ENCODE measurements at regions not wholly inside any gene's neighbourhood (a gene's known extent, or its start where the extent isn't known, plus 50 kb on each side); places are given as distances from the start of the nearest gene placed in this dataset.
"Not testable (repeated sequence)": the region's sequence is repeated elsewhere in the genome, so short reads cannot be mapped to it uniquely, and the experiment has no call there.

DNA sequence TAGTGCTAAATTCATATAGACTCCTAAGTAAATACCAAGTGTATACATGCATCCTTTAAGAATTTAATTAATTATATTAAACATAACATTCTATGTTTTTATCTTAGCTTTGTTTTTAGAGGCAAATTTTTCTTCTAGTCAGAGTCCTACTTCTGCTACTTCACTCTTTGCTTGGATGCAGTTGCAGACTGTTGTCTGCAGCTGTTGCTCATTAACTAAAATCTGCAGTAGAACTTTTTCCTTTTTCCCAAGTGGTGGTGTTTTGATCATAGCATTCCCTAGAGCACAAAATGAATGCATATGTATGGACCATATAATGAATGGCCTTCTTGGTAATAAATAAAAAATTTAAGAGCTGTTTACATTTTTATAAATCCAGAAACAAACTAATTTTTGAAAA, 198.3 kb downstream of the CASP12 start:
- no peak for DNase-seq

GRCh38 chr11:104695065-104695463, 203.2 kb downstream of the CASP12 start:
- no peak for DNase-seq

GRCh38 chr11:104694259-104695064, 203.8 kb downstream of the CASP12 start:
- DNase-seq = no peak

DNA sequence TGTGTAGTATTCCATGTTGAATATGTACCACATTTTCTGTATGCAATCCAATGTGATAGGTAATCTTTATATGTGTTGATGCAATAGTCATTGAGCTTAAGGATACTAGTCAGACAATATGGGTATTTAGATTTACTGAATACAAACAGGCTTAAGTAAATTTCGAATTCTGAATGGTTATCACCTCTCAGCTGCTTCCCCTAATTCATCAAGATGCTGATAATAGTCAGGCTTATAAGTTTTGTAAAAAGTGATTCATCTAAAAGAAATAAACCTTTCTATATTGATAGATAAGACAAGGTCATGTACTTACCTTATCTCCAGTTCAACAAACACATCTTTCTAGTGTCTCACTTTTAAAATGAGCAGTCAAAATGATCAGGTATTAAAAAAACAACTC, 205.5 kb downstream of the CASP12 start:
- no peak for DNase-seq

- no peak for DNase-seq
Measured at GRCh38 chr11:104691129-104691528, 207.1 kb downstream of the CASP12 start.

- no peak for DNase-seq
Measured at GRCh38 chr11:104690241-104690640, 208.0 kb downstream of the CASP12 start.

GRCh38 chr11:104688731-104689130, 209.5 kb downstream of the CASP12 start:
- no peak for DNase-seq

DNA sequence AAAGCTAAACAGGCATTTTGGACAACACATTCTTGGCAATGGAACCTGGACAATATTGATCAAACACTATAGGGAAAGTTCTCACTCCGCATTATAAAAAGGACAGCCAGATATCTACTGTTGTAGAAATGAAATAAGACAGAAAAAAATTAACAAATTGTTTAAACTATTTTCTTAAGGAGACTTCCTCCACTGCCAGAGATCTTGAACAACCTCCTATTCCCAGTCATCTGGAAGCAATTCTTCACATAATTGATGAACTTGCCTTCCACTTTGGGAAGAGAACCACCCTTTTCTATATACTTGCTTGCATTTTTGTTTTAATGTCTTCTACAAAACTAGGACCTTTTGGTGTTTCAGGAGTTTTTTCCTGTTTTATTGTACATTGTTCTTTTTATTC, 216.1 kb downstream of the CASP12 start:
- no peak for DNase-seq

- DNase-seq = no peak
Measured at GRCh38 chr11:104679258-104679657, 219.0 kb downstream of the CASP12 start.

- no peak for DNase-seq
Measured at GRCh38 chr11:104678408-104678807, 219.9 kb downstream of the CASP12 start.

GRCh38 chr11:104677069-104677468, 221.2 kb downstream of the CASP12 start:
- DNase-seq = not testable (repeated sequence)

GRCh38 chr11:104672897-104673296, 225.4 kb downstream of the CASP12 start:
- no peak for DNase-seq

- DNase-seq = no peak
Measured at GRCh38 chr11:104668797-104669463, 229.3 kb downstream of the CASP12 start.

DNA sequence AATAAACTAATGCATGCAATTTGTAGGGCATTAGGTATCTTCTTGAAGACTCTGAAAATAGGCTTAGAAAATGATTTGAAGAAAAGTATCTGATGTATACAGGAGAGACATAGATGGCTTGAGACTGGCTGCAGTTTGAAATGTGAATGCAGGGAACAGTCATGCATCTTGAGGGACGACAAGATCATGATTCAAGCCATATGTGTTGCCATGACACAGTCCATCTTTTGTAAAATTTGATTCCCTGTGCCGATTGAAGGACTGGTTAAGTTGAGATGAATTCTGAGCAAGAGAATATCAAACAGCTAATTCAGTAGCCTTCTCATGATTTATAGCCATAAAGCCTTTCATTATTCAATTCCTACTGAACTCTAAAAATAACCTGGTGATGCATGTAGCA, 231.6 kb downstream of the CASP12 start:
- DNase-seq = no peak

DNA sequence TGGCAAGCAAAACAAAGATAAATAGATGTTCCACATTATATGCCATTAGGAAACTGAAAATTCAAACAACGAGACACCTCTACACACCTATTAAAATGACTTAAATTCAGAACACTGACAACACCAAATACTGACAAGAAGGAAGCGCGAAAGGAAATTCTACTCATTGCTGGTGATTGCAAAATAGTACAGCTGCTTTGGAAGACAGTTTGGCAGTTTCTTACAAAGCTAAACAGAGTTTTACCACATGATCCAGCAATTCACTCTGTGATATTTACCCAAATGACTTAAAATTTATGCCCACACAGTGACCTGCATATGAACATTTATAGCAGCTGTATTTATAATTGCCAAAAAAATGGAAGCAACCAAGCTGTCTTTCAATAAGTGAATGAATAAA, 232.6 kb downstream of the CASP12 start:
- no peak for DNase-seq

GRCh38 chr11:104663190-104664140, 234.8 kb downstream of the CASP12 start:
- no peak for DNase-seq

DNA sequence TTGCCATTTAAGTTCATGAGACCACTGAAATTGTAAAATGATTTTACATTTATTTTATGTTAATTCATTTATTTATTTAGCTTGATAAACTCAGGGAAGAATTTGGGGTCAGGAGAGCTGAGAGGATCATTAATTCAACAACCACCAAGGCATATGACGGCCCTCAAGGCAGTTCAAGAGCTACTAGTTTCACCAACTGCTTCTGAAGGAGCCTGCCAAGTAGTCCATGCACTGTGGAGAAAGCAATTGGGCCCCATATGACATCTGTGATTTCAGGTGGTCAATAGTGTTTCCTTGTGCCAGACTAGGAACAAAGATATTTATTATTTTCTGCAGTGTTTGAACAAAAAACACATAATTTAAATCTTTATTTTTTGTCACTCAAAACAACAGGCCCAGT, 236.4 kb downstream of the CASP12 start:
- DNase-seq = no peak

DNA sequence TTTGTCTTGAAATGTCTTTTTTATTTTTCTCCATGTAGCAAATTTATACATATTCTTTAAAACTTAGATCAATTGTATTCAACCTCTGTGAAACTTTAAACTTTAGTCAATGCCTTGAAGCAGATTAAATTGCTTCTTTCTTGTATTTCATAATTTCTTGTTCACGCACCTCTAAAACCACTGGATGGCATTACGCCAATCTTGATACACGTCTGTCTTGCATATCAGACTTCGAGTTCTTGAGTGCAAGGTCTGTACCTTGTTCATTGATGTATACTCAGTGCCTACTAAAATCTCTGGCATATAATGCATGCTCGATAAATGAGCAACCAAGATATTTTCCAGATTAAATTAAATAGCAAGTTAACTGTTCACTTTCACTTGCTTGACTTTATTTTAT, 236.8 kb downstream of the CASP12 start:
- DNase-seq = no peak

DNA sequence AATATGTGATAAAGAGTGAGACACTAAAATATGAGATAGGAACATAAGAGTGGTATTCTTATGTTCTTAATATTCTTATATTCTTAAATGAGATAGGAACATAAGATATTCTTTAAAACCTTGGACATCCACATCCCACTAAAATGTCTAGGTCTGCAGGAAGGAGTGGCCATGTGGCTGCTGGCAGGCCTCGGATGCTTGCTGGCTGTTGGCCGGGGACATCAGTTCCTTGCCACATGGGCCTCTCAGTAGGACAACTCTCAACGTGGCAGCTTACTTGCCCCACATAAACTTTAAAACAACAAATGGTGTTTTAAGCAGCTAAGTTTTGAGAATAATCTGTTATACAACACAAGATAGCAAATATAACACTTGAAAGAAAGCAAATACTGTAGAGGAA, 240.1 kb downstream of the CASP12 start:
- no peak for DNase-seq

DNA sequence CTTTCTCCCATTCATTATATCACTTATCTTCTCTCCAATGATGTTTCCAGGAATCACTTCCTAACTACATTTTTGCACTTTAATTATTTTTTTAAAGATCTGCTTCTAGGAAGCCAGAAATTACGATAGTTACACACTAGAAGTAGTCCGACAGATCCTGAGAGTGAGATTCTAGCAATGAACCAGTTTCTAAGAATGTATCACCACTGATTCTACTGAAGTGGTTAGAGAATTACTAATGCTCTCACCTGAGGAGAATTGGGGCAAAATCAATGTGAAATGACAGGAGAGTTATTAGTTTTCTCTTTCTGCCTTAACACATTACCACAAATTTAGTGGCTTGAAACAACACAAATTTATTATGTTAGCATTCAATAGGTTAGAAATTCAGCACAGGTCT, 241.2 kb downstream of the CASP12 start:
- no peak for DNase-seq

GRCh38 chr11:104655066-104655465, 243.2 kb downstream of the CASP12 start:
- no peak for DNase-seq

DNA sequence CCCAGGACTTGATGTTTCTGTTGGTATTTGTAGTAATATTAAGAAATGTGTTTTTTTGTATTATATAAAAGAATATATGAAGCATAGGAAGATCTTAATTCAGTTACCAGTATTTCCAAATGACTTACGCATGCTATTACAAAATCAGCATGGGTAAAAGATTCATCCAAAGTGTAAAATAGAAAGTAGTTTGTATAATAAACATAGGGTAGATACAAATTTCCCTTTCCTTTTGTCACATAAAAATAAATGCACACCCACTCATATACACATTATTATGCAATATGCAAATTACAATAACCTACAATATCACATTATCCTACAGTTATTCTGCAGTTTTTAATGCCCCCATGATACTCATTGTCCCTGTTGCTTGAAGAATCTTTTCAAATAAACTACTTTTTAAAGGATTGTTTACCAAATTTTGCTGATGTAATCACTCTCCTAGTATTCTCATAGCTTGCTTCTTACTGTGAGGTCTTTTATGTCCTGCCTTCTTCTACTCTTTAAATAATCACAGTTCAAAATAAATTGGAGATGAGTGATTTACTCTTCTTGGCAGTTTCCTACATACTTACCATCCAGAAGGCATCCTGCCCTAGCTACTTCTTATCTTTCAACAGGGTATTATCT, 244.0 kb downstream of the CASP12 start:
- no peak for DNase-seq

DNA sequence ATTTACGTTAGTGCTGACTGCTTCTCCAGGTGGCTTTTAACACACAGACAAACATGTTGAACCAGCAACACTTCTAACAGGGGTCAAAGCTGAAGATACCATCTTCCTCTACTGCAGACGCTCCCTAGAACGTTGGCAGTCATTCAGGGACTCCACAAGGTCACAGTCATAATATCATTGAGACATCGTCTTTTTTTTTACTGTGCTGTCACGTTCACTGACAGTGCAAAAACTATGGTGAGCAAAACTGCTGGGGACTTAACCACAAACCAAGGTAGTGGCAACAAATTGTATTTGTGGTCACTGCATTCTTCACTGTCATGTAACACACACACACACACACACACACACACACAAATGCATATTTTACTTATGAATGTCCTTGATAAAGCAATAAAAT, 244.9 kb downstream of the CASP12 start:
- no peak for DNase-seq

Data from hippocampal formation (tissue), 2 donors.